Lung (tissue), 11 donors: ENCODE measurements at regions not wholly inside any gene's neighbourhood (a gene's known extent, or its start where the extent isn't known, plus 50 kb on each side); places are given as distances from the start of the nearest gene placed in this dataset.

Source experiments
- ATAC-seq: fragments of 200-7000 bp; cut with Tn5 transposase; one replicate; pipeline ENCODE4 v1.9.1; 2020; ENCODE audit warnings: moderate number of reproducible peaks; ENCODE audit not compliant: insufficient read depth, low FRiP score
- DNase-seq, 3 donors: peaks; one replicate each; pipeline ENCODE4 v3.0.0-alpha.2; 2013 to 2017
- H3K27ac ChIP-seq, 2 donors: one replicate each; pipeline ENCODE4 v1.5.1; 2013; ENCODE audit warnings: mild to moderate bottlenecking in 2 of 2, moderate library complexity in 2 of 2, control low read depth in 1 of 2, inconsistent platforms in 1 of 2, low read depth in 1 of 2, low read length in 1 of 2
- H3K27me3 ChIP-seq, 3 donors: one replicate each; pipeline ENCODE4 v1.5.1; 2013; ENCODE audit warnings: low read length in 2 of 3; ENCODE audit not compliant: control insufficient read depth in 3 of 3, insufficient read depth in 3 of 3
- H3K36me3 ChIP-seq, 4 donors: one replicate each; pipeline ENCODE4 v1.5.1; 2013; ENCODE audit warnings: low read length in 4 of 4, mild to moderate bottlenecking in 1 of 4, moderate library complexity in 1 of 4; ENCODE audit not compliant: control insufficient read depth in 4 of 4, insufficient read depth in 4 of 4
- H3K4me1 ChIP-seq, 5 donors: one replicate each; pipeline ENCODE4 v1.5.1; 2013; ENCODE audit warnings: low read length in 5 of 5, mild to moderate bottlenecking in 2 of 5, moderate library complexity in 1 of 5; ENCODE audit not compliant: control insufficient read depth in 5 of 5, insufficient read depth in 5 of 5
- H3K4me3 ChIP-seq: one replicate; pipeline ENCODE4 v1.5.1; 2013; ENCODE audit warnings: mild to moderate bottlenecking, control low read depth, moderate library complexity
- H3K9ac ChIP-seq, 2 donors: one replicate each; pipeline ENCODE4 v1.5.1; 2013; ENCODE audit warnings: low read length in 2 of 2, control low read depth in 1 of 2; ENCODE audit not compliant: insufficient read depth in 1 of 2
- H3K9me3 ChIP-seq, 4 donors: one replicate each; pipeline ENCODE4 v1.5.1; 2013; ENCODE audit warnings: low read length in 3 of 4, mild to moderate bottlenecking in 1 of 4, moderate library complexity in 1 of 4; ENCODE audit not compliant: control insufficient read depth in 4 of 4, insufficient read depth in 3 of 4
- WGBS, 2 donors: extraction: QIAGEN DNeasy Blood & Tissue Kit; methylation state at CpG; one replicate each; pipeline ENCODE4 v1.1.7; 2013; 5-methylcytosine and 5-hydroxymethylcytosine counted together
- TF ChIP-seq, protein P1 (sequence below): IDR thresholded peaks from 2 replicates; pipeline ENCODE4 v1.5.1; 2012; ENCODE audit warnings: mild to moderate bottlenecking; ENCODE audit errors: control extremely low read depth, extremely low read depth
- donor health status: control.
- donor health status: control.
- donor health status: Bipolar disorder and iron deficiency.
- donor health status: healthy.
- donor health status: DM: yes; HTN: yes; CAD: no.

GRCh38 chr2:19746137-19746600, 155.6 kb downstream of the TTC32 start:
- 82 to 84% methylated on average over 8 of the region's 8 CpGs for WGBS, 2 donors
- H3K27me3 ChIP-seq = no peaks in the 10 kb centered on the region
- DNase-seq = no peak
- no peak overlapping the region for H3K9ac ChIP-seq
- ATAC-seq = no peak
- H3K27ac ChIP-seq = no peak overlapping the region
- no peak overlapping the region for H3K4me3 ChIP-seq
- no peaks in the 10 kb centered on the region for H3K4me1 ChIP-seq
- H3K36me3 ChIP-seq = no peaks in the 10 kb centered on the region
- no peaks in the 10 kb centered on the region for H3K9me3 ChIP-seq
- TF ChIP-seq, protein P1, sequence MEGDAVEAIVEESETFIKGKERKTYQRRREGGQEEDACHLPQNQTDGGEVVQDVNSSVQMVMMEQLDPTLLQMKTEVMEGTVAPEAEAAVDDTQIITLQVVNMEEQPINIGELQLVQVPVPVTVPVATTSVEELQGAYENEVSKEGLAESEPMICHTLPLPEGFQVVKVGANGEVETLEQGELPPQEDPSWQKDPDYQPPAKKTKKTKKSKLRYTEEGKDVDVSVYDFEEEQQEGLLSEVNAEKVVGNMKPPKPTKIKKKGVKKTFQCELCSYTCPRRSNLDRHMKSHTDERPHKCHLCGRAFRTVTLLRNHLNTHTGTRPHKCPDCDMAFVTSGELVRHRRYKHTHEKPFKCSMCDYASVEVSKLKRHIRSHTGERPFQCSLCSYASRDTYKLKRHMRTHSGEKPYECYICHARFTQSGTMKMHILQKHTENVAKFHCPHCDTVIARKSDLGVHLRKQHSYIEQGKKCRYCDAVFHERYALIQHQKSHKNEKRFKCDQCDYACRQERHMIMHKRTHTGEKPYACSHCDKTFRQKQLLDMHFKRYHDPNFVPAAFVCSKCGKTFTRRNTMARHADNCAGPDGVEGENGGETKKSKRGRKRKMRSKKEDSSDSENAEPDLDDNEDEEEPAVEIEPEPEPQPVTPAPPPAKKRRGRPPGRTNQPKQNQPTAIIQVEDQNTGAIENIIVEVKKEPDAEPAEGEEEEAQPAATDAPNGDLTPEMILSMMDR = no peak

- Histone ChIP-seq H3K27me3 (no peaks in the 10 kb centered on the region), H3K9me3 (no peaks in the 10 kb centered on the region), H3K36me3 (no peaks in the 10 kb centered on the region), H3K27ac (no peak overlapping the region), H3K4me1 (no peaks in the 10 kb centered on the region), H3K9ac (no peak overlapping the region), H3K4me3 (no peak overlapping the region)
- ATAC-seq (no peak), DNase-seq (no peak)
- TF ChIP-seq, protein P1 = no peak
- 89 to 94% methylated on average over 17 of the region's 17 CpGs for WGBS, 2 donors
These were observed 156.3 kb downstream of the TTC32 start for GRCh38 chr2:19745318-19746136.

GRCh38 chr2:19744456-19745199, 157.2 kb downstream of the TTC32 start:
- H3K9ac ChIP-seq = no peak overlapping the region
- no peaks in the 10 kb centered on the region for H3K9me3 ChIP-seq
- DNase-seq (no peak), ATAC-seq (no peak)
- H3K4me3 ChIP-seq = no peak overlapping the region
- H3K36me3 ChIP-seq = no peaks in the 10 kb centered on the region
- TF ChIP-seq, protein P1 = no peak
- WGBS, 2 donors = 91 to 95% methylated on average over 8 of the region's 8 CpGs
- no peak overlapping the region for H3K27ac ChIP-seq
- H3K4me1 ChIP-seq = no peaks in the 10 kb centered on the region
- H3K27me3 ChIP-seq = no peaks in the 10 kb centered on the region
